ENCODE measurements at regions not wholly inside any gene's neighbourhood (a gene's known extent, or its start where the extent isn't known, plus 50 kb on each side); places are given as distances from the start of the nearest gene placed in this dataset.

- Histone ChIP-seq H3K4me3 (no peak overlapping the region), H3K4me2 (no peak overlapping the region), H4K20me1 (no peaks in the 10 kb centered on the region), H3K9ac (no peak overlapping the region), H3K36me3 (no peaks in the 10 kb centered on the region), H3K4me1 (no peaks in the 10 kb centered on the region), H3K9me3 (replicated peaks in 1 of 11) (no peaks in the 10 kb centered on the region), H3K27ac (no peak overlapping the region), H3K27me3 (no peaks in the 10 kb centered on the region)
- TF ChIP-seq Cebpa-rat (IDR thresholded peaks at IDR 0.05) = no peak
These were observed 305.9 kb downstream of the KLF5 start for GRCh38 chr13:73364736-73365135.

DNA sequence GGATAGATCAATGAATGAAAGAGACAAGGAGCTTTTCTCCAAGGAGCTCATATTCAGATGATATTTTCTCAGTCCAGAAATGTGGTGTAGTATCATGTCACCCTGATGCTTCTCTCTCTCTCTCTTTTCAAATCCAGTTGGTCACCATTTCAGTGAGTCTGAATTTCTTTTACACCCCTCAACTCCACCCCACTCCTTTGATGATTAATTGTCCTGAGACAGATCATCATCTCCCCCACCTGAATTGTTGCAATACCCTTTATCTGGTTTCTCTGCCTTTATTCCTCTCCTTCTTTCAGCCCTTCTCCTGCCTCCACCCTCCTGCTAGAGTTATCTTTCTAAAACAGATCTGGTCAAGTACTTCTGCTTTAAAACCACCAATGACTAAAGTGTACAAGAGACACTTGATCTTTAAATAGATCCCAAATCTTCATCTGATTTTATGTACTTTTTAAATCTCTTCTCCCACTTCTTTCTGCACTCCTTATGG lies 299.8 kb downstream of the KLF5 start:
- Histone ChIP-seq H3K4me2 (no peak overlapping the region), H3K9ac (no peak overlapping the region), H3K27ac (no peak overlapping the region), H3K27me3 (no peaks in the 10 kb centered on the region), H3K9me3 (replicated peaks in 1 of 11) (no peaks in the 10 kb centered on the region), H3K4me1 (no peaks in the 10 kb centered on the region), H3K36me3 (no peaks in the 10 kb centered on the region), H3K4me3 (no peak overlapping the region), H4K20me1 (no peaks in the 10 kb centered on the region)
- no peak for TF ChIP-seq Cebpa-rat (IDR thresholded peaks at IDR 0.05)

DNA sequence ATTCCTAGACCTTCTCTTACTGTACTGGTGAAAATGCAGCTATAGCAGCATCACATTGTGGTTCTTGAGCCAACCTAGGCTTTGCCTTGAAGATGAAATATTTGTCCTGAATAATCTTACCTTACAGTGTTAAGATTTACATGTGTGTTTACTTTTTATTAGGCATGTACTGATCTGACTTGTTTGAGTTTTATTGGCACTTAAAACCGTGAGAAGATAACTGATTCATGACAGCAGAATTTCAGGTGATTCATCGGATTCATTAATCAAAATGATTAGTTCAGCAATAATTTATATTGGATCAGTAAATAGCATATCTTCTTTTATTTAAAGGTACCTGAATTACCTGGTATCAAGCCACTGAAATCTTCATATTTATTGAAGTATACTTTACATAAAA lies 296.3 kb downstream of the KLF5 start:
- Histone ChIP-seq H4K20me1 (no peaks in the 10 kb centered on the region), H3K9me3 (replicated peaks in 1 of 11) (no peaks in the 10 kb centered on the region), H3K4me1 (no peaks in the 10 kb centered on the region), H3K9ac (no peak overlapping the region), H3K27me3 (no peaks in the 10 kb centered on the region), H3K36me3 (no peaks in the 10 kb centered on the region), H3K4me3 (no peak overlapping the region), H3K27ac (no peak overlapping the region), H3K4me2 (no peak overlapping the region)
- no peak for TF ChIP-seq Cebpa-rat (IDR thresholded peaks at IDR 0.05)

DNA sequence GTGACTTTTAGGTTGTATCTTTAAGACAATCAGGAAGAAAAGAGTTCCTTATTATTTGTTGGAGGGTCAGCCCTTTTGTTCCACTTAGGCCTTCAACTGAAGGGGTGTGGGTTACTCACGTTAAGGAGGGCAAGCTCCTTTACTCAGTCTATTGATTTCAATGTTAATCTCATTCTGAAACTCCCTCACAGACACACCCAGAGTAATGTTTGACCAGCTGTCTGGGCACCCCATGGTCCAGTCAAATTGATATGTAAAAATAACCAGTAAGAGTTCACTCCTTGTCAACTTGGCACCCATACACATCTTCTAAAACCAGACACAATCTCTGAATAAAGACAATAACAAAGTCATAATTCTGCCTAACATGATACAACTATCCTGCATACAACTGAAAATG lies 292.9 kb downstream of the KLF5 start:
- Histone ChIP-seq H3K4me3 (no peak overlapping the region), H3K27ac (no peak overlapping the region), H3K9ac (no peak overlapping the region), H3K27me3 (no peaks in the 10 kb centered on the region), H3K4me1 (no peaks in the 10 kb centered on the region), H3K4me2 (no peak overlapping the region), H3K36me3 (no peaks in the 10 kb centered on the region), H3K9me3 (replicated peaks in 1 of 11) (no peaks in the 10 kb centered on the region), H4K20me1 (no peaks in the 10 kb centered on the region)
- no peak for TF ChIP-seq Cebpa-rat (IDR thresholded peaks at IDR 0.05)

DNA sequence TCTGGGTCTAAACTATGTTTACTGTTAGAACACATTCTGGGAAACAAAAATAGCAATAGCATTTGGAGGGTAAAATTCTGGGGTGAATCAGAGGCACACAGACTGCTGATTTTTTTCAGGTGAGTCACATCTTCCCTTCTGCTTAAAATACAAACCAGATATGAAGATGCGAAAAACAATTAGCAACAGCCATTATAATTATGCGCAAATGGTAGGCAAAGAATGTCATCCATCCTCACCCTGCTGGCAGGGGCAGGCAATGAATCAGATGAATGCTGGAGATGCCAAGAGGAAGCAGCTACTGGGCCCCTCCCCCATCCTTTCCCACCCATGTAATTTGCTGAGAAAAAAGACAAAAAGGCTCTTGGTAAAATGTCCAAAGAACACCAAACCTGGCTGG lies 282.9 kb downstream of the KLF5 start:
- H4K20me1 ChIP-seq = no peaks in the 10 kb centered on the region
- no peaks in the 10 kb centered on the region for H3K27me3 ChIP-seq
- peaks cover 0 to 4% (median 0%) of the 10 kb centered on the region in 10 experiments; a peak in 1 of 20 replicates for H3K4me1 ChIP-seq
- H3K4me3 ChIP-seq = no peak overlapping the region
- TF ChIP-seq Cebpa-rat (IDR thresholded peaks at IDR 0.05) = no peak
- no peak overlapping the region for H3K9ac ChIP-seq
- H3K9me3 ChIP-seq (replicated peaks in 1 of 11) = peaks cover 0 to 4% (median 0%) of the 10 kb centered on the region in 11 experiments; a peak in 1 of 22 replicates
- H3K27ac ChIP-seq = no peak overlapping the region
- H3K4me2 ChIP-seq = no peak overlapping the region
- H3K36me3 ChIP-seq = no peaks in the 10 kb centered on the region

DNA sequence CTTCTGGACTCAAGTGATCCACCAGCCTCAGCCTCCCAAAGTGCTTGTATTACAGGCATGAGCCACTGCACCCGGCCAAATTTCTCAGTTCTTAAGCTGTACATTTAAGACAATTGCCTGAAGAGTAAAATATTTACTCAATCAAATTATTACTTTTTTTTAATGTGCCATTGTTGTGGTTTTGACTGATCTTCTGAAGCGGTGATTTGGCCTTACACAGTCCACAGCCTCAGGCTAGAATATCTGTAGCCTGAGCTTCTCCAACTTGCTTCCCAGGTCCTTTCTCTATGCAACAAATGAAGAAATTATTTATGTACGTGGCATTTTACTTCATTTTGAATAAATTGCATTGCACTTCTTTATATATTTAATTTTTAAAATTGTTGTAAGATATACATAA lies 281.3 kb downstream of the KLF5 start:
- Histone ChIP-seq H3K27me3 (no peaks in the 10 kb centered on the region), H3K4me2 (no peak overlapping the region), H4K20me1 (no peaks in the 10 kb centered on the region), H3K4me1 (peaks cover 0 to 15% (median 0%) of the 10 kb centered on the region in 10 experiments; a peak in 7 of 20 replicates), H3K27ac (no peak overlapping the region), H3K9me3 (replicated peaks in 1 of 11) (no peaks in the 10 kb centered on the region), H3K9ac (no peak overlapping the region), H3K36me3 (no peaks in the 10 kb centered on the region), H3K4me3 (no peak overlapping the region)
- no peak for TF ChIP-seq Cebpa-rat (IDR thresholded peaks at IDR 0.05)

DNA sequence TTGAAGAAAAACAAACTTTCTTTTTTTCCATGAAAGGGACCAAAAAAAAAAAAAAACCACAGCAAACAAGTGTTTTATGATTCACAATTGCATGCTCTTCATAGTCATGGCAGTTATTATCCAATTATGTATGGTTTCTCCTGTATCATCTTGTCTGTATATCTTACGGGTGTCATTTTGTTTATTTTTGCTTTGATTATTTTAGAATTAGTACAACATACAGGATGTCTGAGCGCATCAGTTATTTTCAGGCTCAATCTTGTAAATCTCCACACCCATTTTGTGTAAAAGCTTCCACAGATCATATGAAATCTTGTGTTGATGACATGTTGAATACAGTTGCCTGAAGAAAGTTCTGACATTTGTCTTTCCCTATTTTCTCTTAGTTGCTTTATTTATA lies 280.3 kb downstream of the KLF5 start:
- Histone ChIP-seq H3K4me1 (peaks cover 0 to 25% (median 0%) of the 10 kb centered on the region in 10 experiments; a peak in 8 of 20 replicates), H3K4me2 (no peak overlapping the region), H3K9me3 (replicated peaks in 1 of 11) (no peaks in the 10 kb centered on the region), H3K27ac (no peak overlapping the region), H3K9ac (no peak overlapping the region), H3K4me3 (no peak overlapping the region), H4K20me1 (no peaks in the 10 kb centered on the region), H3K27me3 (no peaks in the 10 kb centered on the region), H3K36me3 (no peaks in the 10 kb centered on the region)
- no peak for TF ChIP-seq Cebpa-rat (IDR thresholded peaks at IDR 0.05)

GRCh38 chr13:73338389-73338788 lies 279.6 kb downstream of the KLF5 start:
- Histone ChIP-seq H3K9me3 (replicated peaks in 1 of 11) (no peaks in the 10 kb centered on the region), H3K4me3 (no peak overlapping the region), H3K9ac (no peak overlapping the region), H3K27ac (no peak overlapping the region), H3K4me1 (peaks cover 0 to 28% (median 0%) of the 10 kb centered on the region in 10 experiments; a peak in 8 of 20 replicates), H4K20me1 (no peaks in the 10 kb centered on the region), H3K36me3 (no peaks in the 10 kb centered on the region), H3K4me2 (no peak overlapping the region), H3K27me3 (no peaks in the 10 kb centered on the region)
- no peak for TF ChIP-seq Cebpa-rat (IDR thresholded peaks at IDR 0.05)

DNA sequence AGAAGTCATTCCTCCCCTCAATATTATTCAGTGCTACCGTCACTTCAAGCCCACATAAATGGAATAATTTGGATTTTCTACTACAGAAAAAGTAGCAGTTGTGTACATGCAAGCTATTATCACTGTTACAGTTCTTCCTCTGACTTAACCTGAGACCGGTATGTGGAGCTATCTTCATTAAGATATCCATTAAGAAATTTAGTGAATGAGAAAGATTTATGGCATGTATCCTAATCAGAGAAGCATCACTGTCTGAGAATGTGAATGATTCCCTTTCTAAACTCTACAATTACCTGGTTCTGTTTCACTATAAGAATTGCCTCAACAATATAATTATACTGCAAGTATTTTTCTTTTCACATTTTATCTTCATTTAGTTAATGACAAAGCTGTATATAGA lies 278.7 kb downstream of the KLF5 start:
- Histone ChIP-seq H3K27ac (no peak overlapping the region), H3K4me1 (peaks cover 0 to 28% (median 0%) of the 10 kb centered on the region in 10 experiments; a peak in 8 of 20 replicates), H3K27me3 (no peaks in the 10 kb centered on the region), H3K36me3 (no peaks in the 10 kb centered on the region), H4K20me1 (no peaks in the 10 kb centered on the region), H3K4me2 (no peak overlapping the region), H3K9ac (no peak overlapping the region), H3K9me3 (replicated peaks in 1 of 11) (0 out of 22 replicates have a peak, but pooled peaks cover 0 to 1% (median 0%) of the 10 kb centered on the region in 11 experiments), H3K4me3 (no peak overlapping the region)
- TF ChIP-seq Cebpa-rat (IDR thresholded peaks at IDR 0.05) = no peak

DNA sequence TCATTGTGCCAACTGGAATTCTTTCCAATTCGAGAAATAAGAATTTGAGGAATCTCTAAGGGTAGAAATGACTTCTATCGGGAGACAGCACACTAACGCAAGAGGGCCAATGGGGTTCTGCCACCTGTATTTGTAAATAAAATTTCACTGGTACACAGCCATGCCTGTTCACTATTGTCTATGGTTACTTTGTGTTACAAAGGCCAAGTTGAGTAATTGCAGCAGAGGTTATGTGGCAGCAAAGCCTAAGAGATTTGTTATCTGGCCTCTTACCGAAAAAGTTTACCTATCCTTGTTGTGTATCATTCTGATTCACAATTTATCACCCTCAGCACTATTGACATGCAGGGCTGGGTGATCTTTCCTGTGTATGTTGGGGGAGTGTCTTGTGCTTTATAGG lies 278.0 kb downstream of the KLF5 start:
- H3K36me3 ChIP-seq = no peaks in the 10 kb centered on the region
- TF ChIP-seq Cebpa-rat (IDR thresholded peaks at IDR 0.05) = no peak
- H3K9me3 ChIP-seq (replicated peaks in 1 of 11) = 0 out of 22 replicates have a peak, but pooled peaks cover 0 to 3% (median 0%) of the 10 kb centered on the region in 11 experiments
- H3K27ac ChIP-seq = no peak overlapping the region
- no peaks in the 10 kb centered on the region for H4K20me1 ChIP-seq
- peaks cover 0 to 28% (median 0%) of the 10 kb centered on the region in 10 experiments; a peak in 8 of 20 replicates for H3K4me1 ChIP-seq
- H3K4me3 ChIP-seq = no peak overlapping the region
- H3K9ac ChIP-seq = no peak overlapping the region
- no peak overlapping the region for H3K4me2 ChIP-seq
- H3K27me3 ChIP-seq = no peaks in the 10 kb centered on the region

Measured in BLaER1 treated with 17β-estradiol and CSF1 and Interleukin-3, amounts not matched to agents 10 nM and 100 nM (cell line).